Amygdala (tissue), 56 donors: ENCODE measurements at regions not wholly inside any gene's neighbourhood (a gene's known extent, or its start where the extent isn't known, plus 50 kb on each side); places are given as distances from the start of the nearest gene placed in this dataset.

Experiments used
- DNase-seq, 56 donors: peaks; one replicate each; lab custom pipeline; 2025; lab: John Stamatoyannopoulos, UW

DNA sequence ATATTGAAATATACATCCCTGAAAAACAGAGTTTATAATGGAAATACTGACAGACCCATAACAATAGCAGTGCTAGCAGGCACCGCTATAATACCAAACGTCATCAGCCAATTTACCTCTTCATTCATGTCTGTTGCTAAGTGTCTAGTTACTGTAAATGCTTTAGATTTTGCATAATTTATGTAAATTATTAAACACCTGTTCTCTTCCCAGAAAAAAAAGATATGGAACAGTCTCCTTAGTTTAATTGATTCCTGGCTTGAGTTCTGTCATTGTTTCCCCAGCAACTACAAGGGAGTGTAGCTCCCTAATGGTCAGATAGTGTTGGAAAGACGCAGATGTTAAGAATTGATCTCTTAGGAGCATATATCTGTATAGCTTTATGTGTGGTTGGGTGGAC lies 817.9 kb upstream of the ADGRL2 start:
- DNase-seq, result no peak

DNA sequence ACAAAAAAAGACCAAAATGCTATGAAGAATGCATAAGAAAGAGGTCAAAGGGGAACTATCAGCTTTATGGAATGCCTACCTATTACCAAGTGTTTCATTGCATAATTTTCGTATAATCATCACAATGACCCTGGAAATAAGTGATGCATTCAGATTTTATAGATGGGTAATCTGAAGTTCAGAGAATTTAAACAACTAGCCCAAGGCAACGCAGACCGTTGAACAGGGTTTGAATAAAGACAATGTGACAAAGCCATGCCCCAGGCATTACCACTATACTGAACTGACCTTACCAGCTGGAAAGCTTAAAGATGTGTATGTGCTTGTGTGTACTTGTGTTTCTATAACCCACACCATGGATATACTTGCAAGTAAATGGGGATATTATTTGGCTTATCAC lies 827.6 kb upstream of the ADGRL2 start:
- no peak for DNase-seq

DNA sequence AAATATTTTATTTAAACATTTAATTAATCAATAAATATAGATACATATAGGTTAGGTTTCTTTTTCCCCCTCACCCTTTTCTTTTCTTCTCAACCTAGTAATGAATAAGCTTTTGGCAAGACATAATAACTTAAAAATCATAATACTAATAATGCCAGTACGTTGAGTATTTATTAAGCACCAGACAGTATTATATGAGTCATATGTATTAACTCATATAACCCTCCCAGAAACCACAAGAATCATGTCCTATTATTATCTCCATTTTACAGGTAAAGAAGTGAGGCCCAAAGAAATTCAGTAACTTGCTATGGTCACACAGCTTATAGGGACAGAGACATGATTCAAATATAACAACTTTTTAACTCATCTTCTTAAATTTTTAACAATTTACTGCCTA lies 834.5 kb upstream of the ADGRL2 start:
- no peak for DNase-seq

DNA sequence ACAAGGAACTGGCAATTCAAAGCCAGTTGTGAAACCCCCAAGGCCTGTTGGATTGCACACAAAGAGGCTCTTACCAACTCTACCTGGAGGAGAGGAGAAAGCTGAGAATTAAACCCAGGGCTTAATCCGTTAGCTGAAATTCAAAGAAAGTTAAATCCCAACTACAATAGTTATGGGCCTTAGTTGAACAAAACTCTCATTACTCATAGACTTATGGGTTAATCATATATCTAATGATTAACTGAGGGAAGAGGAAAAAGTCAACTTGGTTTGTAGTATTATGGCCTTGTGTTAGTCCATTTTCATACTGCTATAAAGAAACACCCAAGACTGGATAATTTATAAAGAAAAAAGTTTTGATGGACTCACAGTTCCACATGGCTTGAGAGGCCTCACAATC lies 838.2 kb upstream of the ADGRL2 start:
- no peak for DNase-seq

DNA sequence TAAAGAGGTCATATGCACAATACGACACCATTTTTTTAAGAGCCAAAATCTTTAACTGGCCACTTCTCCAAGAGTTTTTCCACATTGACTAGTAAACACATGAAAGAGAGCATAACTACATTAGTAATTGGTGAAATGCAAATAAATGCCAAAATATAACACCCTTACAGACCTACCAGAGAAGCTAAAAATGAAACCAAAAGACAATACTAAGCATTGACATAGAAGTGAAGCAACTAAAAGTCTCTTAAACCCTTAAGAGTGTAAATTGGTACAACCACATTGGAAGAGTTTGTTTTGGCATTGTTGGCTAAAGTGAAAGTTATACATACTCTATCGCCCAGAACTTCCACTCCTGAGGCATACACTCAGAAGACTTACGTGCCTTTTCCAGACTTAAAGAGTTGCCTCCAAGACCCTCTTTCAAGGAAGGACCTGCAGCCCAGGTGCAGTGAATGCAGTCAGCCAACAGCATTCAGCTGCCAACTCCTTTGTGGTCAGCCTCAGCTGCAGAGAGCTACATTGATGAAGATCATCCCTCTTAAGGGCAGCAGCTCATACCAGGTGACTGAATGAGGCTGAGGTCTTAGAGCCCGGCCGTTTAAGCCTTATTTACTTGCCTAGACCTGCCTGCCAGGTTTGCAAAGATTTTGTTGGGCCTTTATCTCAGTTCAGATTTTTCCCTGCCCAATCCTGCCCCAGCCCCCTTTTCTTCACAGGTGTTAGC lies 839.1 kb upstream of the ADGRL2 start:
- DNase-seq, result no peak

DNA sequence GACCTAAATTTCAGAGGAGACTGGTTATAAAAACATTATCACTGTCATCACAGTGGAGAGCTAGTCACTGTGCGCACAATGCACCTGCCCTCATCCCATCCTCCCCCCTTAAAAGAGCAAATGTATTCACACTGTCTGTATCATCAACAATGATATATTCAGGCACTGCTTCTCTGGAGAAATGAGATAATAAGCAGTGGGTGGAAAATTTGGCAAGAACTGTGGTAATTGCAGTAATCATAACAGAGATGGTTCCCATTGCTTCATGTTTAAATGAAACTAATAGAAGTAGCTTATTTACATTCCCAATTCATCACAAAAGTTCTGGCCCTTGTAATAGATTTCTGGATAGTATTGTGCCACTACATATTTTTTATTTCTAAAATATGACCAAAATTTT lies 867.4 kb upstream of the ADGRL2 start:
- peak in 1 of 56 donors; percentile 4 for DNase-seq

DNA sequence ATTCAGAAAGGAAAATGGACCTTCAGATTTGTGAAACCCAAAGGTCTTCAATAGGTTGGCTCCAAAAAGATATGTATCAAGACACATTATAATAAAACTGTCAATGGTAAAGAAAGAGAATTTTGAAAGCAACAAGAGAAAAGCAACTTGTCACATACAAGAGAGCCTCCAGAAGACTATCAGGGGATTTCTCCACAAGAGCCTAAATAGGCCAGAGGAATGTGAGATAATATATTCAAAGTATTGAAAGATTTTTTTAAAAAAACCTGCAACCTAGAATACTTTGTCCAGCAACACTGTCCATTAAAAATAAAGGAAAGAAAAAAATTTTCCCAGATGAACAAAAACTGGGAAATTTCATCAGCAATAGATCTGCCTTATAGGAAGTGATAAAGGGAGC lies 869.6 kb upstream of the ADGRL2 start:
- no peak for DNase-seq

DNA sequence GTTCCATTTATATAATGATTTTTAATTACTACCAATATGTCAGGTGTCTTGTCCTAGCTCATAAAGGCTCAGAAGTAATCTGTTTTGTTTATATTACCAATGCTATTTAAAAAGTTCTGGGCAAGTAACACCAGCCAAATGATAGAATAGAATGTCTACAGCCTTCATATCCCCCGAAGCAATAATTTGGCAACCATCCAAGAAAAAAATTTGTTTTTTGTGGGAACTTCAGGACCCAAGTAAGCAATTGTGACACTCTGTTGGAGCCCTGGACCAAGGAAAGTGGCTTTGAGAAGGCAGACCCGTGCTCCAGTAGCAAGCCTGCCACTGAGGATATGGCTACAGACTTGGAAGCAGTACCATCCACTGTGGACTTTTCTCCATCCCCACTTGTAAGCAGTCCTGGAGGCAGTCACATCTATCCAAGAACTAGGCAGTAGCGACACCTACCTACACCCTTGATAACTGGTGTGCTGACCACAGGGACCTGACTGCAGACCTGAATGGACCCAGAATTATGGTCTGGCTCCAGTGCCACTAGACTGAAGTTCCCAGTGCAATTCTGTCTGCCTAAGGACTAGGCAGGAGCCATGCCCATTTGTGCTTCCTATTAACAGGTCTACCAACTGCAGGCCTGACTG lies 870.7 kb upstream of the ADGRL2 start:
- no peak for DNase-seq

DNA sequence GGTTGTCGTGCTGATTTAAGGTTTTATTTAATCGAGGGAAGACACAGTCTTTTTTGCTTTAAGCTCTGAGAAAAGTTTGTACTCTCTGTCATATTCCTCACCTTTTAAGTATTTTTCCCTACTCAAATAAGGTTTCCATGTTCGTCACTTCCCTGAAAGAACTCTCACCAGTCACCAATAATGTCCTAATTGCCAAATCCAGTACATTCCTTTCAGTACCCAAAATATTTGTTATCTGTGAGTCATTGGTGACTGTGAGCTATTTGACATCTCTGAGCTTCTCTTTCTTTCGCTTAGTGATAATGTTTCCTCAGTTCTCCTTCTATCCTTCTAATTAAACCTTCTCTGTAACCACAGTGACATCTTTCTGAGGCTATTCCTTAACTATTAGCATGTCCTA lies 874.2 kb upstream of the ADGRL2 start:
- no peak for DNase-seq

DNA sequence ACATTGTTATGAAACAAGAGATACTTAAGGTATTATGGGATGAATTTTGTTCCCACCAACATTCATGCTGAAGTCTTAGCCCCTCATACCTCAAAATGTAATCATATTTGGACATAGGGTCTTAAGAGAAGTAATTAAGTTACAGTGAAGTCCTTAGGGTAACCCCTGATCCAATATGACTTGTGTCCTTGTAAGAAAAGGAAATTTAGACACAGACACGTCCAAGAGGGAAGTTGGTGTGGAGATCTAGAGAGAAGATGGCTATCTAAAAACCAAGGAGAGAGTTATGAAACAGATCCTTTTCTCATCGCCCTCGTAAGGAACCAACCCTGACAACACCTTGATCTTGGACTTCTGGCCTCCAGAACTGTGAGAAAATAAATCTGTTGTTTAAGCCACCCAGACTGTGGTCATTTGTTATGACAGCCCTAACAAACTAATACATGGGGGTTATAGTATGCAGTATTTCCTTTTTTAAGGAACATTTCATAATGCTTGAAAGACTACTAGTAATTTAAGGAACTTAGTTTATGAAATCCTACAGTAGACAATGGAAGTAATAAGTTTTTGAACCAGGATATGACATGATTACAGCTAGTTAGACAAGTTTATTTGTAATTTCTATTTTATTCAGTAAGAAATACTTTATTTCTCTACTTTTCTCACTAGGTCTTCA lies 875.5 kb upstream of the ADGRL2 start:
- no peak for DNase-seq

DNA sequence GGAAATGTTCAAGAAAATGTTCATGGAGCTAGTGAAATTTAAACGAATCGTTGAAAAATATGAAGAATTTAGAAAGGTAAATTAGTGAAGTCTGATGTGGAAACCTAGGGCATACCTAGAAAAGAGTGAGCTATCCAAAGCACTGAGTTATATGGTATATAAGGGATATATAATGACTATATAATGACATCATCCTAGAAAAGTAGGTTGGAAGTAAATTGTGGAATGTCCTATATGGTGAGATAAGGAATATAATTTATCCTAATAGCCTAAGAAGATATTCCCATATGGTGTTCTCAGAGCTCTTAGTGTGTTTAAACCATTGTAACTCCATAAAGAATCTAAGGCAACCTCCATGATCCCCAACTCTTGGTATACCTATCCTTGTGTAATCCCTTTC lies 876.4 kb upstream of the ADGRL2 start:
- DNase-seq, result no peak

DNA sequence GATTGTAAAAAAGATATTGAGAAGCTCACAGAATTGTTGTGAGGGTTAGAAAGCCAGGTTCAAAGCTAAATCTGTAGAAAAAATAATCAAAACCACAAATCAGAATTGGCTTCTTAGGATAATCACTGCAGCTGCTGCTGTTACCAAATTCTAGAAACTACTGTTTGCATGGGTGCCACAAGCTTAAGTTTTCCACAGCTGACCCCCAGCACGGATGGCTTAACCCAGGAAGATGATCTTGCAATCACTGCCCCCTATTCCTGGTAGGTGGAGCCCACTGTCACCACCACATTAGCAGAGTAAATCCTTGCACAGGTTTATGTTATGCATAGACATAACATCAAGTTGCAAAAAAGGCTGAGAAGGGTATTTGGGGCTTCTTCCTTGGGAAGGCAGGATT lies 877.8 kb upstream of the ADGRL2 start:
- no peak for DNase-seq

DNA sequence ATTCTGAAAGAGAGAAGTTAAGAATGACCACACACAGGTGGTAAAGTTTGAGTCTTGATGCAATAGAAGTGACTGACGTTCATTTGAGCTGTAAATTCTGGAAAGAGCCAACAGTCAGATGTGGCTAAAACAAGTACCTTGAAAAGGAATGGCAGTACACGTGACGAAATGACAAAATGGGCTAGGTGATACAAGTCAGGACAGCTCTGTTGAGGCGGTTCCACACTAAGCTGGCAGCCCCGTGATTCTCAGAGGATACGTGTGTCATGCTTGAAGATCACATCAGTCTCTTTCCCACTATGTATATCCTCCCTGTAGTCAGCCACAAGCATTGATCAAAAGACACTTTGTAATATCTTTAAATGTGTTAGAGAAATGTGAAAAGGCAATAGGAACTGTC lies 881.3 kb upstream of the ADGRL2 start:
- DNase-seq, result no peak

DNA sequence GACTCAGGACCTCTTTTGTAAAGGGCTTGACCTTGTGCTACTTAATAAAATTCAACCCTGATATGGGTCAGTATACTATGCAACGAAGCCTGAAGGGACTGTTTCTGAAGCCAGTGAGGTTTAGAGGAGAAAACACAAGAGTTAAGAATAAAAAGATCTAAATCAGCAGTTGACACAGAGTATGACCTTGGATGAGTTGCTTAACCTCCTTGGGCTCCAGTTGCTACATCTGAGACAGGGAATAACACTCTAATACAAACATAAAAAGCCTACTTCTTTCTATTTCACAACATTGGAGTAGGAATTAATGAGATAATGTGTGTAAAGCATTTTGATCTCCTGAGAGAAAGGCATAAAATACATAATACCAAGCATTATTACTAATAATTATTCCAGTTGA lies 882.4 kb upstream of the ADGRL2 start:
- no peak for DNase-seq

DNA sequence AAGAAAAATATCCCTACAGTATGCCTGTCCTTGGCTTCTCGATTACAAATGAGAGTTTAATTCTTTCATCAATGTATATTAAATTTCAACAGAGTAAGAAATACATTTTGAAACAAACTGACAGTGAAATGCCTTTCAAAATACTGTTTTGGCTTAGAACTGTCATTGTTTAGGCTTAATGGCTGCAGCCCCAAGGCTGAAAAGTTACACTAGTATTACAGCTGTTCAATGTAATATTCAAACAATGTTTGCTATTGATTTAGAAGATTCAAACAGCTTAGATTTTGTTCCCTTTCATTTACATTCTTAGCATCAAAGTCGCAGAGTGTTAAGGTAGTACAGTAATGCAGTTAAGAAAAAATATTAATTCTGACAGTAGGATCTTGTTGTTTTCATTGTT lies 882.9 kb upstream of the ADGRL2 start:
- no peak for DNase-seq

DNA sequence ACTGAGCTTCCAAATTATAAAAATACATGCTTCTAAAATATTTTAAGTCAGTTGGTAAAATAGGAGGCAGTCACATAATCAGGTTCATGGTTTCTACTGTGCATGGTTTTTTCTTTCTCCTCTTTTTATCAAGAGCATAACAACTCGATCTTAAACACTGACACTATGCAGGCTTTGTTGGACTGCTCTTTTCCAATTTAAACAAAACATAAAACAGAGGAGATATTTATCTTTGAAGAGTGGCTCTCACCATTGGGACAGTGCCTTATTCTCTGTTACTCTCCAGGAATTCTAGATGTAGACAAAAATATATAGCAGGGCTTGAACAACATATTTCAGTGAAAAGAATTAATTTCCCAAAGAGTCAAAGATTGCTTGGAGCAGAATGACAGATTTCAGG lies 883.5 kb upstream of the ADGRL2 start:
- no peak for DNase-seq

DNA sequence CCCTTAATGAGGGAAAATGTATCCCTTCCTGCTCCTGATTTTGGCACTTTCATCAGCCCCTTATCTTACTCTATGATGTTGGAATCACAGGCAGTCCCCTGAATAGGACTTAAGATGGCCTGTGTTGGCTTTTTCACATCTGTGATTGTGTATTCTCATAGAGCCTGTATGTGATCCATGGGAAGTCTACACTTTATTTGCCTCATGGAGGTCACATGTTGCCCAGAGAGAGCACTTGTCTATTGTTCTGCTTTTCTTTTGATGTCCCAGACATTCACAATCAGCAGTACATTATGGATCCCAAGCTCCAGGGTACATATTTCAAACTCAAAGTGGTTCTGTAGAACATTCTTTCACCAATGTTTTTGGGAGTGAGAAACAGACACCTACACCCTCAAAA lies 885.2 kb upstream of the ADGRL2 start:
- no peak for DNase-seq

DNA sequence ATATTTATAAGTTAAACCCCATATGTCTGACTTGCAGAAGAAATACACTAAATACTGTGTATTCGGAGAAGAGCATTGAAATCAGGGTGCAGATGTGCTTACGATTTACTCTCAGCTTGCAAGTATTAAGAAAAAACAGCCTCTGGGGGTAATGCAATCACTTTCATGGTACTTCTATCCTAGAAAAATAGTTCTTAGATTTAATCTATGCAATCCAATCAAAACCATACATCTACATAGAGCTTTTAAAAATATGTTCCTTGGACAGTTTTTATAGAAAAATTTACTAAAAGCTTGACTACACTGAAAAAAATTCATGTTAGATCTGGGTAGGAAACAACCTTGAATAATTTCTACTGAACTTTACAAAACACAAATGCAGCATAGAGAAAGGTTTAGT lies 890.3 kb upstream of the ADGRL2 start:
- no peak for DNase-seq

DNA sequence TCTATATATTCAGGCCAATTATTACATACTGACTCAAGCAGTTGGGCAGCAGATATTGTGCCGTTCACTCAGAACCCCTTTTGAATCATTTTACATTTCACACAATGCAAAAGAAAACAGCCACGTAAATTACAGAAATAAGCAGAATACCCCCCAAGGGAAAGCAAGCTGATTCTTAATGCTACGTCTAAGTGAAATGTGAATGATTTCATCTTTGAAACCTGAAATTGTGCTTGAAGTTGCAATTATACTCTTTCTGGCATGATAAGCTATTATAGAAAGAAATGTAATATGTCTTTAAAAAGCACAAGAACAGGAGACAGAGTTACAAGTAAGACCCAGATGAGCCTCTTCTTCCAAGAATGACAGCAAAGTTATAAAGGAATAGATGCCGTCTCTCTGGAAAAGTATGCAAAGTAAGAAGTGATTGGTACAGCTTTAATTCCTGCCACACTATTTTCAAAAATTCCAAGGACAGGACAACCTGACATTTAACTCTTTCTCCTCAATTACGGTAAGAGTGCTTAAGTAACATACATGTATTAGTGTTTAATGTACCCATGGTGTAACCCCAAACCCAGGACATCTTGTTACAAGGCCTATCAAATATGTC lies 891.5 kb upstream of the ADGRL2 start:
- no peak for DNase-seq

DNA sequence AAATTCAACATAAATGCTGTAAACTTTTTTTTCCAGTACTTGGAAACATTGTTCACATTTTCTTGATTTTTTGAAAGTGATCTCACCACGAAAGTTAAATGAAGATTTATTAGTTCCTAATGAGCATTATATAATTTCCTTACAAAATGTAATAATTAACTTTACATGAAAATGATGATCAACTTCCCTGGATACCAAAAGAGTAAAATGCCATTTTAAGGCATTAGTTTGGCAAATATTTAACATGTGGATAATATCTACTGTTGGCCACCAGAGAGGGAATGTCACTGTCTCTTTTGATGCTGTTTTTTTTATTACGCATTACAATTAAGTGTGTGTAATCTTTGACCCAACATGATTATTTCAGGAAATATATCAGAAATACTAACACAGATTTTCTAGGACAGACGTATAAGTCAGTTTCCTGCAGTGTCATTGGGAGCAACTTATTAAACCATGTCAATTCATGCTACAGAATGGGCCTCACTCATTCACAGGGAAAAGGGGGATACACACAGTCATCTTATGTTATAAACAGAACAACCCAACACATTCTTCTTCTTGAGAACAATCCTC lies 903.9 kb upstream of the ADGRL2 start:
- no peak for DNase-seq

DNA sequence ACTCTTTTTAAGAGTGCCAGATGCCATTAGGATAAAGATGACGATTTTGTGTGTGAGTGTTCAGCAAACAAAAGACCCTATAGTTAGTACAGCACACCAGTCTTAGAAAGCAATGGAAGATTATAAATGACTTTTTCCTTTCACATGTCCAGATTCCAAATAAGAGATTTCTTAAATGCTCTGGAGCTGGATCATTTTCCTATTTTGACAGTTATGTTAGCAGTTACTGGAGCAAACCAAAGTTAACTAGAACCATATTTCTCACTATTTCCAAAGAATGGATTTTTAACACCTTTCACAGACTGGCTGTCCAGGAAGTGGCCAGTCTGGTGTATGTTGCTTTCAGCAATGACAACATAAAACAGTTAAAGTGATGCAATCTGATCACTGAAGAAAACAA lies 905.8 kb upstream of the ADGRL2 start:
- DNase-seq, result no peak
